ENCODE measurements at regions not wholly inside any gene's neighbourhood (a gene's known extent, or its start where the extent isn't known, plus 50 kb on each side); places are given as distances from the start of the nearest gene placed in this dataset.

GRCh38 chr16:72444696-72445095 is 272.7 kb upstream of the PMFBP1 start:
- no peak for DNase-seq

GRCh38 chr16:72443809-72444208 is 271.9 kb upstream of the PMFBP1 start:
- no peak for DNase-seq

GRCh38 chr16:72442385-72443158 is 270.6 kb upstream of the PMFBP1 start:
- no peak for DNase-seq

GRCh38 chr16:72437891-72438290 is 265.9 kb upstream of the PMFBP1 start:
- no peak for DNase-seq

GRCh38 chr16:72434159-72434558 is 262.2 kb upstream of the PMFBP1 start:
- no peak for DNase-seq

- DNase-seq = no peak
Observed at GRCh38 chr16:72430121-72430520, 258.2 kb upstream of the PMFBP1 start.

- no peak for DNase-seq
Observed at GRCh38 chr16:72429671-72430081, 257.7 kb upstream of the PMFBP1 start.

- DNase-seq = no peak
Observed at GRCh38 chr16:72428681-72429376, 256.9 kb upstream of the PMFBP1 start.

GRCh38 chr16:72427783-72428331 is 255.9 kb upstream of the PMFBP1 start:
- no peak for DNase-seq

GRCh38 chr16:72427051-72427782 is 255.3 kb upstream of the PMFBP1 start:
- DNase-seq = no peak

GRCh38 chr16:72426386-72426785 is 254.4 kb upstream of the PMFBP1 start:
- DNase-seq = no peak

GRCh38 chr16:72425571-72426341 is 253.8 kb upstream of the PMFBP1 start:
- DNase-seq = no peak

- no peak for DNase-seq
Observed at GRCh38 chr16:72424757-72425156, 252.8 kb upstream of the PMFBP1 start.

- DNase-seq = no peak
Observed at GRCh38 chr16:72422308-72422897, 250.4 kb upstream of the PMFBP1 start.

GRCh38 chr16:72419638-72420037 is 247.7 kb upstream of the PMFBP1 start:
- no peak for DNase-seq

- no peak for DNase-seq
Observed at GRCh38 chr16:72415379-72415778, 243.4 kb upstream of the PMFBP1 start.

GRCh38 chr16:72410492-72410891 is 238.5 kb upstream of the PMFBP1 start:
- DNase-seq = no peak

GRCh38 chr16:72409423-72409822 is 237.5 kb upstream of the PMFBP1 start:
- no peak for DNase-seq

GRCh38 chr16:72406390-72406789 is 234.4 kb upstream of the PMFBP1 start:
- no peak for DNase-seq

- DNase-seq = no peak
Observed at GRCh38 chr16:72404299-72404698, 232.3 kb upstream of the PMFBP1 start.

- DNase-seq = no peak
Observed at GRCh38 chr16:72401084-72401361, 229.1 kb upstream of the PMFBP1 start.

All from effector CD8-positive, alpha-beta T cell (primary cell).